GM23338 (cell line): ENCODE measurements at regions not wholly inside any gene's neighbourhood (a gene's known extent, or its start where the extent isn't known, plus 50 kb on each side); places are given as distances from the start of the nearest gene placed in this dataset.

Experiments
- ATAC-seq: fragments of 200-7000 bp; cut with Tn5 transposase; 3 replicates; pipeline ENCODE4 v1.9.1; 2020
- DNase-seq: peaks from one replicate; pipeline ENCODE4 v3.0.0-alpha.2; 2015; ENCODE audit warnings: low spot score
- H2AFZ ChIP-seq: fragments of 200-600 bp; sonication (generic); 2 replicates; pipeline ENCODE4 v1.8.0; 2016; ENCODE audit warnings: antibody characterized with exemption, mild to moderate bottlenecking, moderate library complexity
- H3F3A ChIP-seq: fragments of 200-600 bp; sonication (generic); replicated peaks from 2 replicates; pipeline ENCODE4 v1.8.0; 2017; ENCODE audit warnings: antibody characterized with exemption, mixed run types, low read depth
- H3K27ac ChIP-seq: fragments of 200-600 bp; sonication (generic); 2 replicates; pipeline ENCODE4 v1.6.1; 2016; ENCODE audit warnings: low read depth
- H3K27me3 ChIP-seq: fragments of 200-600 bp; sonication (generic); 2 replicates; pipeline ENCODE4 v1.8.0; 2016; ENCODE audit warnings: mild to moderate bottlenecking, mixed run types, moderate library complexity; ENCODE audit not compliant: insufficient read depth
- H3K36me3 ChIP-seq: fragments of 200-600 bp; sonication (generic); 2 replicates; pipeline ENCODE4 v1.8.0; 2016; ENCODE audit warnings: mild to moderate bottlenecking; ENCODE audit not compliant: insufficient read depth
- H3K4me1 ChIP-seq: fragments of 200-600 bp; sonication (generic); 2 replicates; pipeline ENCODE4 v1.8.0; 2016; ENCODE audit warnings: mild to moderate bottlenecking, moderate library complexity; ENCODE audit not compliant: insufficient read depth
- H3K4me2 ChIP-seq: fragments of 200-600 bp; sonication (generic); 2 replicates; pipeline ENCODE4 v1.7.1; 2017; ENCODE audit warnings: mixed run types
- H3K4me3 ChIP-seq: fragments of 200-600 bp; sonication (generic); 2 replicates; pipeline ENCODE4 v1.6.1; 2016; ENCODE audit warnings: mixed run types
- H3K79me2 ChIP-seq: fragments of 200-600 bp; sonication (generic); replicated peaks from 2 replicates; pipeline ENCODE4 v1.8.0; 2017; ENCODE audit warnings: mild to moderate bottlenecking; ENCODE audit not compliant: insufficient read depth
- H3K9me2 ChIP-seq: fragments of 200-600 bp; sonication (generic); 2 replicates; pipeline ENCODE4 v1.8.0; 2017; ENCODE audit not compliant: insufficient read depth
- H4K20me1 ChIP-seq: fragments of 200-600 bp; sonication (generic); replicated peaks from 2 replicates; pipeline ENCODE4 v1.8.0; 2017; ENCODE audit warnings: mild to moderate bottlenecking; ENCODE audit not compliant: insufficient read depth
- H3K27ac Mint-ChIP-seq: 2 replicates; pipeline ENCODE4 v1.8.0; 2020; ENCODE audit warnings: inconsistent platforms, mild to moderate bottlenecking, moderate library complexity, mixed read lengths
- H3K27me3 Mint-ChIP-seq: 3 replicates; pipeline ENCODE4 v1.8.0; 2022; ENCODE audit warnings: low read depth, mild to moderate bottlenecking, moderate library complexity, mixed read lengths, inconsistent platforms; ENCODE audit not compliant: insufficient read depth, poor library complexity
- H3K36me3 Mint-ChIP-seq: 3 replicates; pipeline ENCODE4 v1.8.0; 2021; ENCODE audit warnings: low read depth, mild to moderate bottlenecking, inconsistent platforms, moderate library complexity, mixed read lengths
- H3K4me1 Mint-ChIP-seq: 3 replicates; pipeline ENCODE4 v1.8.0; 2020; ENCODE audit warnings: mild to moderate bottlenecking, inconsistent platforms, mixed read lengths
- H3K4me3 Mint-ChIP-seq: 3 replicates; pipeline ENCODE4 v1.8.0; 2021; ENCODE audit warnings: moderate library complexity, mild to moderate bottlenecking, inconsistent platforms, mixed read lengths
- H3K9me3 Mint-ChIP-seq: 3 replicates; pipeline ENCODE4 v1.8.0; 2020; ENCODE audit warnings: moderate library complexity, mild to moderate bottlenecking, inconsistent platforms, mixed read lengths
- CREB1 ChIP-seq: fragments of 250-450 bp; sonication (Bioruptor Pico); IDR thresholded peaks from 2 replicates; pipeline ENCODE4 v1.5.0; 2020; ENCODE audit warnings: low read depth, mild to moderate bottlenecking, moderate library complexity
- EZH2 ChIP-seq: fragments of 200-600 bp; sonication (generic); IDR thresholded peaks from one replicate; pipeline ENCODE4 v1.8.0; 2017; ENCODE audit warnings: antibody characterized with exemption, mild to moderate bottlenecking, low read depth; ENCODE audit not compliant: unreplicated experiment
- EZH2phosphoT487 ChIP-seq: fragments of 200-600 bp; sonication (generic); IDR thresholded peaks from one replicate; pipeline ENCODE4 v1.8.1; 2018; ENCODE audit warnings: antibody characterized with exemption; ENCODE audit not compliant: unreplicated experiment
- JUNB ChIP-seq: IDR thresholded peaks from one replicate; pipeline ENCODE4 v1.6.1; 2016; ENCODE audit warnings: antibody characterized with exemption; ENCODE audit not compliant: unreplicated experiment
- NANOG ChIP-seq: IDR thresholded peaks from 2 replicates; pipeline ENCODE4 v1.6.1; 2016; ENCODE audit warnings: antibody characterized with exemption, borderline replicate concordance
- POLR2AphosphoS5 ChIP-seq: IDR thresholded peaks from 2 replicates; pipeline ENCODE4 v1.6.1; 2016; ENCODE audit warnings: antibody characterized with exemption, low read depth
- STAT1 ChIP-seq: IDR thresholded peaks from one replicate; pipeline ENCODE4 v1.6.1; 2016; ENCODE audit warnings: antibody characterized with exemption; ENCODE audit not compliant: unreplicated experiment
- ZNF114 ChIP-seq: fragments of 250-450 bp; sonication (Bioruptor Pico); IDR thresholded peaks from 2 replicates; pipeline ENCODE4 v1.5.0; 2020; ENCODE audit warnings: mild to moderate bottlenecking, moderate library complexity
- ZNF331 ChIP-seq: fragments of 250-450 bp; sonication (Bioruptor Pico); IDR thresholded peaks from 2 replicates; pipeline ENCODE4 v1.5.0; 2020; ENCODE audit warnings: low read depth, mild to moderate bottlenecking, moderate library complexity
- TF ChIP-seq, protein P1 (sequence below): fragments of 250-450 bp; sonication (Bioruptor Pico); IDR thresholded peaks from 2 replicates; pipeline ENCODE4 v1.5.0; 2020; ENCODE audit warnings: mild to moderate bottlenecking, moderate library complexity
- TF ChIP-seq, protein P2 (sequence below): IDR thresholded peaks from one replicate; pipeline ENCODE4 v1.6.1; 2018; ENCODE audit warnings: antibody characterized with exemption; ENCODE audit not compliant: unreplicated experiment
- TF ChIP-seq, protein P3 (sequence below), 2 experiments: fragments of 200-600 bp in 1 of 2; sonication (generic) in 1 of 2; conservative IDR thresholded peaks; 2 replicates each; pipeline versions ENCODE4 v1.5.1 to v1.6.1; 2016 to 2017; ENCODE audit warnings: antibody characterized with exemption in 2 of 2, low read depth in 2 of 2, mild to moderate bottlenecking in 2 of 2, moderate library complexity in 1 of 2
- TF ChIP-seq, protein P4 (sequence below): IDR thresholded peaks from 2 replicates; pipeline ENCODE4 v1.6.1; 2016; ENCODE audit warnings: antibody characterized with exemption

DNA sequence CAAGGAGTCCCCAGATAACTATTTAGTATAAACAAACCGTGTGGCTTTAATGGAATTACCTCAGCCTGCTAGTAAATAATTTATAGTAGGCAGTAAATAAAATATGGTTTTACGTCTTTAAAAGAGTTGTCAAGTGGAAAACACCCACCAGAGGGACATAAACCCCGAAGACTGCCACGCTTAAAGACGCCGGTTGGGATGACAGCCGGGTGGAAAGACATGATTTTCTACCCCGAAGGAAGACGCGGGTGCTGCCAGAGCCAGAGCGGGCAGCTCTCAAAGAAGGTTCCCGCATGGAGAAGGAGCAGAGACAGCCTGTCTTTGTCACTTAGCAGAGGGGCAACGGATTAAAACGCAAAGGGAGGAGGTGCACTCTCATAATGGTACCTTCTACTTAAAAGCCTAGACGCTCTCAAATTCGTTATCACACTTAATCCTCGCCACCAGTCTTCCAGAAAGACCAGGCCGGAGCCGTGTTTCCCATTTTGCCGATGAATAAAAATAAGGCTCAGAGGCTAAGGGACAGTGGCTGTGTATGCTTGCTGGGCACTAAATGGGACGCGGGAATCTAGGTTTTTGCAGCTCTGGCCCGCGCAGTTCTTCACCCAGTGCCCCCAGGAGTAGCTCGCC is 140.5 kb upstream of the ZIC3 start:
- peaks cover 83% of the 10 kb centered on the region for H3K27me3 ChIP-seq
- no peaks in the 10 kb centered on the region for H3K79me2 ChIP-seq
- DNase-seq, result peak; percentile 31
- 0 out of 2 replicates have a peak, but pooled peaks cover 3% of the 10 kb centered on the region for H3F3A ChIP-seq
- no peaks in the 10 kb centered on the region for H3K36me3 ChIP-seq
- Mint-ChIP-seq H3K4me1 (peaks cover 23% of the 10 kb centered on the region), H3K9me3 (no peaks in the 10 kb centered on the region; the same call in 2 of the 3 replicates), H3K4me3 (peak overlapping the region; percentile 74), H3K27ac (no peak overlapping the region), H3K36me3 (no peaks in the 10 kb centered on the region), H3K27me3 (peaks cover 46% of the 10 kb centered on the region)
- no peak overlapping the region for H2AFZ ChIP-seq
- H3K27ac ChIP-seq, result no peak overlapping the region
- H3K4me1 ChIP-seq, result peaks cover 18% of the 10 kb centered on the region; the same call in 1 of the 2 replicates
- peak overlapping the region; percentile 60 for H3K4me3 ChIP-seq
- no peak for ATAC-seq
- H4K20me1 ChIP-seq, result no peaks in the 10 kb centered on the region
- TF ChIP-seq, protein P1, sequence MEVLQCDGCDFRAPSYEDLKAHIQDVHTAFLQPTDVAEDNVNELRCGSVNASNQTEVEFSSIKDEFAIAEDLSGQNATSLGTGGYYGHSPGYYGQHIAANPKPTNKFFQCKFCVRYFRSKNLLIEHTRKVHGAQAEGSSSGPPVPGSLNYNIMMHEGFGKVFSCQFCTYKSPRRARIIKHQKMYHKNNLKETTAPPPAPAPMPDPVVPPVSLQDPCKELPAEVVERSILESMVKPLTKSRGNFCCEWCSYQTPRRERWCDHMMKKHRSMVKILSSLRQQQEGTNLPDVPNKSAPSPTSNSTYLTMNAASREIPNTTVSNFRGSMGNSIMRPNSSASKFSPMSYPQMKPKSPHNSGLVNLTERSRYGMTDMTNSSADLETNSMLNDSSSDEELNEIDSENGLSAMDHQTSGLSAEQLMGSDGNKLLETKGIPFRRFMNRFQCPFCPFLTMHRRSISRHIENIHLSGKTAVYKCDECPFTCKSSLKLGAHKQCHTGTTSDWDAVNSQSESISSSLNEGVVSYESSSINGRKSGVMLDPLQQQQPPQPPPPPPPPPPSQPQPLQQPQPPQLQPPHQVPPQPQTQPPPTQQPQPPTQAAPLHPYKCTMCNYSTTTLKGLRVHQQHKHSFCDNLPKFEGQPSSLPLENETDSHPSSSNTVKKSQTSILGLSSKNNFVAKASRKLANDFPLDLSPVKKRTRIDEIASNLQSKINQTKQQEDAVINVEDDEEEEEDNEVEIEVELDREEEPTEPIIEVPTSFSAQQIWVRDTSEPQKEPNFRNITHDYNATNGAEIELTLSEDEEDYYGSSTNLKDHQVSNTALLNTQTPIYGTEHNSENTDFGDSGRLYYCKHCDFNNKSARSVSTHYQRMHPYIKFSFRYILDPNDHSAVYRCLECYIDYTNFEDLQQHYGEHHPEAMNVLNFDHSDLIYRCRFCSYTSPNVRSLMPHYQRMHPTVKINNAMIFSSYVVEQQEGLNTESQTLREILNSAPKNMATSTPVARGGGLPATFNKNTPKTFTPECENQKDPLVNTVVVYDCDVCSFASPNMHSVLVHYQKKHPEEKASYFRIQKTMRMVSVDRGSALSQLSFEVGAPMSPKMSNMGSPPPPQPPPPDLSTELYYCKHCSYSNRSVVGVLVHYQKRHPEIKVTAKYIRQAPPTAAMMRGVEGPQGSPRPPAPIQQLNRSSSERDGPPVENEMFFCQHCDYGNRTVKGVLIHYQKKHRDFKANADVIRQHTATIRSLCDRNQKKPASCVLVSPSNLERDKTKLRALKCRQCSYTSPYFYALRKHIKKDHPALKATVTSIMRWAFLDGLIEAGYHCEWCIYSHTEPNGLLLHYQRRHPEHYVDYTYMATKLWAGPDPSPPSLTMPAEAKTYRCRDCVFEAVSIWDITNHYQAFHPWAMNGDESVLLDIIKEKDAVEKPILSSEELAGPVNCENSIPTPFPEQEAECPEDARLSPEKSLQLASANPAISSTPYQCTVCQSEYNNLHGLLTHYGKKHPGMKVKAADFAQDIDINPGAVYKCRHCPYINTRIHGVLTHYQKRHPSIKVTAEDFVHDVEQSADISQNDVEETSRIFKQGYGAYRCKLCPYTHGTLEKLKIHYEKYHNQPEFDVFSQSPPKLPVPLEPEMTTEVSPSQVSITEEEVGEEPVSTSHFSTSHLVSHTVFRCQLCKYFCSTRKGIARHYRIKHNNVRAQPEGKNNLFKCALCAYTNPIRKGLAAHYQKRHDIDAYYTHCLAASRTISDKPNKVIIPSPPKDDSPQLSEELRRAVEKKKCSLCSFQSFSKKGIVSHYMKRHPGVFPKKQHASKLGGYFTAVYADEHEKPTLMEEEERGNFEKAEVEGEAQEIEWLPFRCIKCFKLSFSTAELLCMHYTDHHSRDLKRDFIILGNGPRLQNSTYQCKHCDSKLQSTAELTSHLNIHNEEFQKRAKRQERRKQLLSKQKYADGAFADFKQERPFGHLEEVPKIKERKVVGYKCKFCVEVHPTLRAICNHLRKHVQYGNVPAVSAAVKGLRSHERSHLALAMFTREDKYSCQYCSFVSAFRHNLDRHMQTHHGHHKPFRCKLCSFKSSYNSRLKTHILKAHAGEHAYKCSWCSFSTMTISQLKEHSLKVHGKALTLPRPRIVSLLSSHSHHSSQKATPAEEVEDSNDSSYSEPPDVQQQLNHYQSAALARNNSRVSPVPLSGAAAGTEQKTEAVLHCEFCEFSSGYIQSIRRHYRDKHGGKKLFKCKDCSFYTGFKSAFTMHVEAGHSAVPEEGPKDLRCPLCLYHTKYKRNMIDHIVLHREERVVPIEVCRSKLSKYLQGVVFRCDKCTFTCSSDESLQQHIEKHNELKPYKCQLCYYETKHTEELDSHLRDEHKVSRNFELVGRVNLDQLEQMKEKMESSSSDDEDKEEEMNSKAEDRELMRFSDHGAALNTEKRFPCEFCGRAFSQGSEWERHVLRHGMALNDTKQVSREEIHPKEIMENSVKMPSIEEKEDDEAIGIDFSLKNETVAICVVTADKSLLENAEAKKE (CRISPR knock-in tag), result no peak
- TF ChIP-seq EZH2phosphoT487 (no peak), EZH2 (no peak), STAT1 (no peak), ZNF114 (CRISPR knock-in tag) (no peak), CREB1 (CRISPR knock-in tag) (no peak), NANOG (no peak), JUNB (no peak), POLR2AphosphoS5 (no peak), ZNF331 (CRISPR knock-in tag) (no peak)
- TF ChIP-seq, protein P2, sequence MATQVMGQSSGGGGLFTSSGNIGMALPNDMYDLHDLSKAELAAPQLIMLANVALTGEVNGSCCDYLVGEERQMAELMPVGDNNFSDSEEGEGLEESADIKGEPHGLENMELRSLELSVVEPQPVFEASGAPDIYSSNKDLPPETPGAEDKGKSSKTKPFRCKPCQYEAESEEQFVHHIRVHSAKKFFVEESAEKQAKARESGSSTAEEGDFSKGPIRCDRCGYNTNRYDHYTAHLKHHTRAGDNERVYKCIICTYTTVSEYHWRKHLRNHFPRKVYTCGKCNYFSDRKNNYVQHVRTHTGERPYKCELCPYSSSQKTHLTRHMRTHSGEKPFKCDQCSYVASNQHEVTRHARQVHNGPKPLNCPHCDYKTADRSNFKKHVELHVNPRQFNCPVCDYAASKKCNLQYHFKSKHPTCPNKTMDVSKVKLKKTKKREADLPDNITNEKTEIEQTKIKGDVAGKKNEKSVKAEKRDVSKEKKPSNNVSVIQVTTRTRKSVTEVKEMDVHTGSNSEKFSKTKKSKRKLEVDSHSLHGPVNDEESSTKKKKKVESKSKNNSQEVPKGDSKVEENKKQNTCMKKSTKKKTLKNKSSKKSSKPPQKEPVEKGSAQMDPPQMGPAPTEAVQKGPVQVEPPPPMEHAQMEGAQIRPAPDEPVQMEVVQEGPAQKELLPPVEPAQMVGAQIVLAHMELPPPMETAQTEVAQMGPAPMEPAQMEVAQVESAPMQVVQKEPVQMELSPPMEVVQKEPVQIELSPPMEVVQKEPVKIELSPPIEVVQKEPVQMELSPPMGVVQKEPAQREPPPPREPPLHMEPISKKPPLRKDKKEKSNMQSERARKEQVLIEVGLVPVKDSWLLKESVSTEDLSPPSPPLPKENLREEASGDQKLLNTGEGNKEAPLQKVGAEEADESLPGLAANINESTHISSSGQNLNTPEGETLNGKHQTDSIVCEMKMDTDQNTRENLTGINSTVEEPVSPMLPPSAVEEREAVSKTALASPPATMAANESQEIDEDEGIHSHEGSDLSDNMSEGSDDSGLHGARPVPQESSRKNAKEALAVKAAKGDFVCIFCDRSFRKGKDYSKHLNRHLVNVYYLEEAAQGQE, result no peak
- TF ChIP-seq, protein P3, sequence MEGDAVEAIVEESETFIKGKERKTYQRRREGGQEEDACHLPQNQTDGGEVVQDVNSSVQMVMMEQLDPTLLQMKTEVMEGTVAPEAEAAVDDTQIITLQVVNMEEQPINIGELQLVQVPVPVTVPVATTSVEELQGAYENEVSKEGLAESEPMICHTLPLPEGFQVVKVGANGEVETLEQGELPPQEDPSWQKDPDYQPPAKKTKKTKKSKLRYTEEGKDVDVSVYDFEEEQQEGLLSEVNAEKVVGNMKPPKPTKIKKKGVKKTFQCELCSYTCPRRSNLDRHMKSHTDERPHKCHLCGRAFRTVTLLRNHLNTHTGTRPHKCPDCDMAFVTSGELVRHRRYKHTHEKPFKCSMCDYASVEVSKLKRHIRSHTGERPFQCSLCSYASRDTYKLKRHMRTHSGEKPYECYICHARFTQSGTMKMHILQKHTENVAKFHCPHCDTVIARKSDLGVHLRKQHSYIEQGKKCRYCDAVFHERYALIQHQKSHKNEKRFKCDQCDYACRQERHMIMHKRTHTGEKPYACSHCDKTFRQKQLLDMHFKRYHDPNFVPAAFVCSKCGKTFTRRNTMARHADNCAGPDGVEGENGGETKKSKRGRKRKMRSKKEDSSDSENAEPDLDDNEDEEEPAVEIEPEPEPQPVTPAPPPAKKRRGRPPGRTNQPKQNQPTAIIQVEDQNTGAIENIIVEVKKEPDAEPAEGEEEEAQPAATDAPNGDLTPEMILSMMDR (conservative IDR thresholded peaks at IDR 0.05; ENCODE audit: low read depth in 2 of 2), result no peak
- TF ChIP-seq, protein P4, sequence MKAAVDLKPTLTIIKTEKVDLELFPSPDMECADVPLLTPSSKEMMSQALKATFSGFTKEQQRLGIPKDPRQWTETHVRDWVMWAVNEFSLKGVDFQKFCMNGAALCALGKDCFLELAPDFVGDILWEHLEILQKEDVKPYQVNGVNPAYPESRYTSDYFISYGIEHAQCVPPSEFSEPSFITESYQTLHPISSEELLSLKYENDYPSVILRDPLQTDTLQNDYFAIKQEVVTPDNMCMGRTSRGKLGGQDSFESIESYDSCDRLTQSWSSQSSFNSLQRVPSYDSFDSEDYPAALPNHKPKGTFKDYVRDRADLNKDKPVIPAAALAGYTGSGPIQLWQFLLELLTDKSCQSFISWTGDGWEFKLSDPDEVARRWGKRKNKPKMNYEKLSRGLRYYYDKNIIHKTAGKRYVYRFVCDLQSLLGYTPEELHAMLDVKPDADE, result no peak
- H3K4me2 ChIP-seq, result peak overlapping the region; percentile 87
- no peaks in the 10 kb centered on the region for H3K9me2 ChIP-seq
